ENCODE measurements at regions not wholly inside any gene's neighbourhood (a gene's known extent, or its start where the extent isn't known, plus 50 kb on each side); places are given as distances from the start of the nearest gene placed in this dataset.
"Not testable (repeated sequence)": the region's sequence is repeated elsewhere in the genome, so short reads cannot be mapped to it uniquely, and the experiment has no call there.

- Histone ChIP-seq H2BK5ac (ENCODE audit: low read length) (no peak overlapping the region), H3K4me3 (ENCODE audit: low read length) (no peak overlapping the region), H3K4me1 (ENCODE audit: control insufficient read depth, low read depth, low read length) (no peaks in the 10 kb centered on the region), H3K9ac (ENCODE audit: low read length) (no peak overlapping the region), H3K27ac (ENCODE audit: low read depth, low read length) (no peak overlapping the region), H4K8ac (ENCODE audit: low read depth, low read length) (no peak overlapping the region), H3K36me3 (ENCODE audit: control insufficient read depth, insufficient read depth, low read length) (no peaks in the 10 kb centered on the region), H3K27me3 (ENCODE audit: insufficient read depth, low read length, poor library complexity) (no peaks in the 10 kb centered on the region), H3K4ac (ENCODE audit: low read depth, low read length) (no peak overlapping the region), H2BK120ac (ENCODE audit: low read depth, low read length) (no peak overlapping the region), H2AK5ac (ENCODE audit: low read length) (no peak overlapping the region), H3K79me2 (ENCODE audit: control insufficient read depth, insufficient read depth, low read length) (no peaks in the 10 kb centered on the region), H3K56ac (ENCODE audit: low read length) (no peak overlapping the region), H3K23ac (ENCODE audit: low read length) (no peak overlapping the region), H4K5ac (ENCODE audit: low read length) (no peak overlapping the region), H3K4me2 (ENCODE audit: low read length) (no peak overlapping the region), H3K18ac (ENCODE audit: low read length) (no peak overlapping the region), H2BK15ac (replicated peaks; ENCODE audit: low read depth) (no peak overlapping the region), H3K79me1 (ENCODE audit: low read length) (no peaks in the 10 kb centered on the region)
- DNase-seq = no peak
These were observed 73.3 kb upstream of the FAR1 start for GRCh38 chr11:13595166-13595565.

GRCh38 chr11:13594044-13594443 lies 74.4 kb upstream of the FAR1 start:
- DNase-seq = no peak
- H3K27me3 ChIP-seq (ENCODE audit: insufficient read depth, low read length, poor library complexity) = no peaks in the 10 kb centered on the region
- no peaks in the 10 kb centered on the region for H3K79me1 ChIP-seq (ENCODE audit: low read length)
- no peak overlapping the region for H3K4me2 ChIP-seq (ENCODE audit: low read length)
- H3K36me3 ChIP-seq (ENCODE audit: control insufficient read depth, insufficient read depth, low read length) = no peaks in the 10 kb centered on the region
- no peak overlapping the region for H3K4me3 ChIP-seq (ENCODE audit: low read length)
- no peak overlapping the region for H2BK120ac ChIP-seq (ENCODE audit: low read depth, low read length)
- H2BK5ac ChIP-seq (ENCODE audit: low read length) = no peak overlapping the region
- no CpG with 5 or more reads among the region's 1 CpG for WGBS (ENCODE audit: extremely low coverage, insufficient coverage, low lambda C conversion rate)
- H3K23ac ChIP-seq (ENCODE audit: low read length) = no peak overlapping the region
- no peak overlapping the region for H4K5ac ChIP-seq (ENCODE audit: low read length)
- H3K4ac ChIP-seq (ENCODE audit: low read depth, low read length) = no peak overlapping the region
- H3K9ac ChIP-seq (ENCODE audit: low read length) = no peak overlapping the region
- H3K79me2 ChIP-seq (ENCODE audit: control insufficient read depth, insufficient read depth, low read length) = no peaks in the 10 kb centered on the region
- no peak overlapping the region for H2BK15ac ChIP-seq (replicated peaks; ENCODE audit: low read depth)
- H2AK5ac ChIP-seq (ENCODE audit: low read length) = no peak overlapping the region
- no peak overlapping the region for H3K18ac ChIP-seq (ENCODE audit: low read length)
- H3K56ac ChIP-seq (ENCODE audit: low read length) = no peak overlapping the region
- no peak overlapping the region for H3K27ac ChIP-seq (ENCODE audit: low read depth, low read length)
- no peak overlapping the region for H4K8ac ChIP-seq (ENCODE audit: low read depth, low read length)
- no peaks in the 10 kb centered on the region for H3K4me1 ChIP-seq (ENCODE audit: control insufficient read depth, low read depth, low read length)

- Histone ChIP-seq H2BK120ac (ENCODE audit: low read depth, low read length) (no peak overlapping the region), H3K23ac (ENCODE audit: low read length) (no peak overlapping the region), H3K9ac (ENCODE audit: low read length) (no peak overlapping the region), H4K8ac (ENCODE audit: low read depth, low read length) (no peak overlapping the region), H2BK5ac (ENCODE audit: low read length) (no peak overlapping the region), H3K18ac (ENCODE audit: low read length) (no peak overlapping the region), H3K4ac (ENCODE audit: low read depth, low read length) (no peak overlapping the region), H2AK5ac (ENCODE audit: low read length) (no peak overlapping the region), H3K79me1 (ENCODE audit: low read length) (no peaks in the 10 kb centered on the region), H3K27me3 (ENCODE audit: insufficient read depth, low read length, poor library complexity) (no peaks in the 10 kb centered on the region), H3K4me2 (ENCODE audit: low read length) (no peak overlapping the region), H4K5ac (ENCODE audit: low read length) (no peak overlapping the region), H3K4me3 (ENCODE audit: low read length) (no peak overlapping the region), H3K36me3 (ENCODE audit: control insufficient read depth, insufficient read depth, low read length) (no peaks in the 10 kb centered on the region), H3K4me1 (ENCODE audit: control insufficient read depth, low read depth, low read length) (no peaks in the 10 kb centered on the region), H2BK15ac (replicated peaks; ENCODE audit: low read depth) (no peak overlapping the region), H3K27ac (ENCODE audit: low read depth, low read length) (no peak overlapping the region), H3K79me2 (ENCODE audit: control insufficient read depth, insufficient read depth, low read length) (no peaks in the 10 kb centered on the region), H3K56ac (ENCODE audit: low read length) (no peak overlapping the region)
- WGBS (ENCODE audit: extremely low coverage, insufficient coverage, low lambda C conversion rate) = no CpG with 5 or more reads among the region's 3 CpGs
- no peak for DNase-seq
These were observed 82.8 kb upstream of the PTH start for GRCh38 chr11:13578514-13579140.

GRCh38 chr11:13577881-13578280 lies 82.1 kb upstream of the PTH start:
- Histone ChIP-seq H3K27me3 (ENCODE audit: insufficient read depth, low read length, poor library complexity) (no peaks in the 10 kb centered on the region), H3K4me2 (ENCODE audit: low read length) (no peak overlapping the region), H2BK15ac (replicated peaks; ENCODE audit: low read depth) (no peak overlapping the region), H2BK120ac (ENCODE audit: low read depth, low read length) (no peak overlapping the region), H2BK5ac (ENCODE audit: low read length) (no peak overlapping the region), H3K18ac (ENCODE audit: low read length) (no peak overlapping the region), H3K79me1 (ENCODE audit: low read length) (no peaks in the 10 kb centered on the region), H3K4me3 (ENCODE audit: low read length) (no peak overlapping the region), H4K5ac (ENCODE audit: low read length) (no peak overlapping the region), H3K27ac (ENCODE audit: low read depth, low read length) (no peak overlapping the region), H3K4ac (ENCODE audit: low read depth, low read length) (no peak overlapping the region), H3K36me3 (ENCODE audit: control insufficient read depth, insufficient read depth, low read length) (no peaks in the 10 kb centered on the region), H2AK5ac (ENCODE audit: low read length) (no peak overlapping the region), H3K79me2 (ENCODE audit: control insufficient read depth, insufficient read depth, low read length) (no peaks in the 10 kb centered on the region), H4K8ac (ENCODE audit: low read depth, low read length) (no peak overlapping the region), H3K9ac (ENCODE audit: low read length) (no peak overlapping the region), H3K23ac (ENCODE audit: low read length) (no peak overlapping the region), H3K4me1 (ENCODE audit: control insufficient read depth, low read depth, low read length) (no peaks in the 10 kb centered on the region), H3K56ac (ENCODE audit: low read length) (no peak overlapping the region)
- WGBS (ENCODE audit: extremely low coverage, insufficient coverage, low lambda C conversion rate) = no CpG with 5 or more reads among the region's 2 CpGs
- DNase-seq = no peak

GRCh38 chr11:13576995-13577394 lies 81.2 kb upstream of the PTH start:
- Histone ChIP-seq H3K36me3 (ENCODE audit: control insufficient read depth, insufficient read depth, low read length) (no peaks in the 10 kb centered on the region), H3K79me1 (ENCODE audit: low read length) (no peaks in the 10 kb centered on the region), H3K79me2 (ENCODE audit: control insufficient read depth, insufficient read depth, low read length) (no peaks in the 10 kb centered on the region), H3K4me2 (ENCODE audit: low read length) (no peak overlapping the region), H3K4me3 (ENCODE audit: low read length) (no peak overlapping the region), H3K4me1 (ENCODE audit: control insufficient read depth, low read depth, low read length) (no peaks in the 10 kb centered on the region), H2AK5ac (ENCODE audit: low read length) (no peak overlapping the region), H4K5ac (ENCODE audit: low read length) (no peak overlapping the region), H2BK15ac (replicated peaks; ENCODE audit: low read depth) (no peak overlapping the region), H3K27me3 (ENCODE audit: insufficient read depth, low read length, poor library complexity) (no peaks in the 10 kb centered on the region), H3K4ac (ENCODE audit: low read depth, low read length) (no peak overlapping the region), H2BK5ac (ENCODE audit: low read length) (no peak overlapping the region), H3K9ac (ENCODE audit: low read length) (no peak overlapping the region), H3K27ac (ENCODE audit: low read depth, low read length) (no peak overlapping the region), H2BK120ac (ENCODE audit: low read depth, low read length) (no peak overlapping the region), H3K18ac (ENCODE audit: low read length) (no peak overlapping the region), H4K8ac (ENCODE audit: low read depth, low read length) (no peak overlapping the region), H3K56ac (ENCODE audit: low read length) (no peak overlapping the region), H3K23ac (ENCODE audit: low read length) (no peak overlapping the region)
- no CpG with 5 or more reads among the region's 1 CpG for WGBS (ENCODE audit: extremely low coverage, insufficient coverage, low lambda C conversion rate)
- no peak for DNase-seq

GRCh38 chr11:13575385-13575784 lies 79.6 kb upstream of the PTH start:
- not testable (repeated sequence) for H3K4ac ChIP-seq (ENCODE audit: low read depth, low read length)
- WGBS (ENCODE audit: extremely low coverage, insufficient coverage, low lambda C conversion rate) = no CpG with 5 or more reads among the region's 1 CpG

More at GRCh38 chr11:13575385-13575784, 79.6 kb upstream of the PTH start:
- not testable (repeated sequence) for H3K4me1 ChIP-seq (ENCODE audit: control insufficient read depth, low read depth, low read length); H2BK15ac ChIP-seq (replicated peaks; ENCODE audit: low read depth); H3K79me2 ChIP-seq (ENCODE audit: control insufficient read depth, insufficient read depth, low read length); H2BK120ac ChIP-seq (ENCODE audit: low read depth, low read length); H3K36me3 ChIP-seq (ENCODE audit: control insufficient read depth, insufficient read depth, low read length); H3K9ac ChIP-seq (ENCODE audit: low read length); H4K8ac ChIP-seq (ENCODE audit: low read depth, low read length); H3K23ac ChIP-seq (ENCODE audit: low read length); H3K18ac ChIP-seq (ENCODE audit: low read length); H4K5ac ChIP-seq (ENCODE audit: low read length); H3K27ac ChIP-seq (ENCODE audit: low read depth, low read length); H3K79me1 ChIP-seq (ENCODE audit: low read length); DNase-seq; H3K4me3 ChIP-seq (ENCODE audit: low read length); H2BK5ac ChIP-seq (ENCODE audit: low read length); H3K4me2 ChIP-seq (ENCODE audit: low read length); H2AK5ac ChIP-seq (ENCODE audit: low read length); H3K27me3 ChIP-seq (ENCODE audit: insufficient read depth, low read length, poor library complexity); H3K56ac ChIP-seq (ENCODE audit: low read length)

All from mesendoderm (in vitro differentiated cells).